ENCODE measurements at regions not wholly inside any gene's neighbourhood (a gene's known extent, or its start where the extent isn't known, plus 50 kb on each side); places are given as distances from the start of the nearest gene placed in this dataset.

- Histone ChIP-seq H3K4me1 (ENCODE audit: control insufficient read depth in 1 of 2, insufficient read depth in 2 of 2, low read length in 2 of 2) (0 out of 4 replicates have a peak, but pooled peaks cover 0 to 3% of the 10 kb centered on the region in 2 experiments), H2AFZ (ENCODE audit: low read depth, low read length, poor library complexity, severe bottlenecking) (no peak overlapping the region), H3K4me2 (ENCODE audit: low read length) (no peak overlapping the region), H3K4me3 (replicated peaks in 1 of 2; ENCODE audit: low read depth in 1 of 2, low read length in 2 of 2) (no peak overlapping the region), H3K79me2 (ENCODE audit: insufficient read depth, low read length) (no peaks in the 10 kb centered on the region), H3K9me3 (ENCODE audit: control insufficient read depth in 1 of 2, insufficient read depth in 1 of 2, low read depth in 1 of 2, low read length in 2 of 2) (no peaks in the 10 kb centered on the region), H3K9me2 (ENCODE audit: insufficient read depth) (no peaks in the 10 kb centered on the region), H4K20me1 (ENCODE audit: insufficient read depth) (no peaks in the 10 kb centered on the region), H3K9ac (ENCODE audit: low read length) (no peak overlapping the region), H3K36me3 (ENCODE audit: control insufficient read depth in 1 of 2, insufficient read depth in 2 of 2, low read length in 2 of 2) (no peaks in the 10 kb centered on the region), H3K27me3 (ENCODE audit: insufficient read depth, low read length) (no peaks in the 10 kb centered on the region), H3K27ac (ENCODE audit: low read depth, low read length) (no peak overlapping the region)
- RAD21 ChIA-PET (ENCODE audit: low non-redundant PET in 1 of 2, low total read pairs in 2 of 2, uncharacterized antibody in 2 of 2, unreplicated experiment in 2 of 2), result no interaction called here
- CTCF ChIA-PET, result no interaction called here
- intact Hi-C loops (cut with micrococcal nuclease), result loop anchor here (10.0 kb wide), 1 partner anchor 1289 kb away; the partner anchor contains the start of gene HLX
- POLR2A ChIA-PET, result no interaction called here
- ATAC-seq (no peak), DNase-seq (ENCODE audit: low read depth, low spot score) (no peak)
- no peak for TF ChIP-seq CBX3 (IDR thresholded peaks at IDR 0.05; ENCODE audit: low read depth)
- TF ChIP-seq MAX (IDR thresholded peaks at IDR 0.05), result no peak
- no peak for TF ChIP-seq SRF (IDR thresholded peaks at IDR 0.05; ENCODE audit: low read depth)
- no peak for TF ChIP-seq SP1 (IDR thresholded peaks at IDR 0.05; ENCODE audit: low read depth)
- no TSS peak for BruUV-seq (replicated peaks)
Observed at GRCh38 chr1:222163895-222164294, 384.0 kb downstream of the HHIPL2 start.

- ChIA-PET RAD21 (ENCODE audit: low non-redundant PET in 1 of 2, low total read pairs in 2 of 2, uncharacterized antibody in 2 of 2, unreplicated experiment in 2 of 2) (no interaction called here), POLR2A (no interaction called here), CTCF (interaction anchor here (0.8 kb wide), 1 partner anchor 37 kb away, joined by 3 read pairs; no protein-coding TSS in a partner anchor)
- Histone ChIP-seq H3K9me3 (ENCODE audit: control insufficient read depth in 1 of 2, insufficient read depth in 1 of 2, low read depth in 1 of 2, low read length in 2 of 2) (no peaks in the 10 kb centered on the region), H3K9me2 (ENCODE audit: insufficient read depth) (no peaks in the 10 kb centered on the region), H3K9ac (ENCODE audit: low read length) (no peak overlapping the region), H2AFZ (ENCODE audit: low read depth, low read length, poor library complexity, severe bottlenecking) (no peak overlapping the region), H4K20me1 (ENCODE audit: insufficient read depth) (no peaks in the 10 kb centered on the region), H3K4me2 (ENCODE audit: low read length) (no peak overlapping the region), H3K36me3 (ENCODE audit: control insufficient read depth in 1 of 2, insufficient read depth in 2 of 2, low read length in 2 of 2) (no peaks in the 10 kb centered on the region), H3K4me1 (ENCODE audit: control insufficient read depth in 1 of 2, insufficient read depth in 2 of 2, low read length in 2 of 2) (no peaks in the 10 kb centered on the region), H3K4me3 (replicated peaks in 1 of 2; ENCODE audit: low read depth in 1 of 2, low read length in 2 of 2) (no peak overlapping the region), H3K27ac (ENCODE audit: low read depth, low read length) (no peak overlapping the region), H3K27me3 (ENCODE audit: insufficient read depth, low read length) (no peaks in the 10 kb centered on the region), H3K79me2 (ENCODE audit: insufficient read depth, low read length) (no peaks in the 10 kb centered on the region)
- ATAC-seq, result no peak
- intact Hi-C loops (cut with micrococcal nuclease), result loop anchor here (10.0 kb wide), 1 partner anchor 1287 kb away; the partner anchor contains the start of gene HLX
- BruUV-seq (replicated peaks), result no TSS peak
- DNase-seq (ENCODE audit: low read depth, low spot score), result no peak
- TF ChIP-seq EZH2phosphoT487 (IDR thresholded peaks at IDR 0.05; ENCODE audit: borderline replicate concordance) (no peak), SIN3A (IDR thresholded peaks at IDR 0.05; ENCODE audit: low read depth) (no peak), REST (IDR thresholded peaks at IDR 0.05; ENCODE audit: low read depth) (no peak), CBX3 (IDR thresholded peaks at IDR 0.05; ENCODE audit: low read depth) (no peak), ATF3 (IDR thresholded peaks at IDR 0.05) (no peak), ZFX (IDR thresholded peaks at IDR 0.05) (no peak), ZBTB33 (IDR thresholded peaks at IDR 0.05; ENCODE audit: extremely low read depth, insufficient replicate concordance, low read length) (no peak), POLR2AphosphoS5 (IDR thresholded peaks at IDR 0.05; ENCODE audit: low read depth, low read length) (no peak), POLR2A (IDR thresholded peaks at IDR 0.05; ENCODE audit: borderline replicate concordance, extremely low read depth, insufficient read depth, insufficient read length) (no peak), YY1 (IDR thresholded peaks at IDR 0.05; ENCODE audit: extremely low read depth, insufficient replicate concordance, low read depth, low read length) (no peak), SRF (IDR thresholded peaks at IDR 0.05; ENCODE audit: low read depth) (no peak), EGR1 (IDR thresholded peaks at IDR 0.05; ENCODE audit: low read depth) (no peak), EZH2 (IDR thresholded peaks at IDR 0.05) (no peak), ZNF274 (IDR thresholded peaks at IDR 0.05; ENCODE audit: low read depth, low read length) (no peak), CEBPB (IDR thresholded peaks at IDR 0.05; ENCODE audit: low read depth) (no peak)
Observed at GRCh38 chr1:222161676-222162075, 386.2 kb downstream of the HHIPL2 start.

All from HCT116 (cell line).